ENCODE measurements at regions not wholly inside any gene's neighbourhood (a gene's known extent, or its start where the extent isn't known, plus 50 kb on each side); places are given as distances from the start of the nearest gene placed in this dataset.
"Not testable (repeated sequence)": the region's sequence is repeated elsewhere in the genome, so short reads cannot be mapped to it uniquely, and the experiment has no call there.

GRCh38 chr12:76292891-76293290 is 55.3 kb downstream of the BBS10 start:
- DNase-seq, result not testable (repeated sequence)

GRCh38 chr12:76292305-76292704 is 55.9 kb downstream of the BBS10 start:
- not testable (repeated sequence) for DNase-seq

GRCh38 chr12:76290963-76291859 is 57.0 kb downstream of the BBS10 start:
- DNase-seq, result no peak

GRCh38 chr12:76288218-76288617 is 60.0 kb downstream of the BBS10 start:
- DNase-seq, result no peak

GRCh38 chr12:76284816-76285750 is 63.1 kb downstream of the BBS10 start:
- no peak for DNase-seq

GRCh38 chr12:76282744-76283143 is 65.5 kb downstream of the BBS10 start:
- no peak for DNase-seq

- no peak for DNase-seq
Observed at GRCh38 chr12:76277480-76277879, 70.7 kb downstream of the BBS10 start.

- no peak for DNase-seq
Observed at GRCh38 chr12:76276499-76277151, 71.6 kb downstream of the BBS10 start.

GRCh38 chr12:76275511-76276093 is 72.6 kb downstream of the BBS10 start:
- DNase-seq, result no peak

GRCh38 chr12:76274420-76275083 is 73.7 kb downstream of the BBS10 start:
- DNase-seq, result no peak

- DNase-seq, result no peak
Observed at GRCh38 chr12:76272287-76272686, 75.9 kb downstream of the BBS10 start.

GRCh38 chr12:76270657-76271358 is 77.4 kb downstream of the BBS10 start:
- no peak for DNase-seq

- DNase-seq, result no peak
Observed at GRCh38 chr12:76268267-76268666, 79.9 kb downstream of the BBS10 start.

- DNase-seq, result no peak
Observed at GRCh38 chr12:76266797-76267196, 81.4 kb downstream of the BBS10 start.

GRCh38 chr12:76265424-76266180 is 82.6 kb downstream of the BBS10 start:
- DNase-seq, result no peak

- no peak for DNase-seq
Observed at GRCh38 chr12:76264611-76265012, 83.6 kb downstream of the BBS10 start.

- no peak for DNase-seq
Observed at GRCh38 chr12:76263696-76264095, 84.5 kb downstream of the BBS10 start.

- DNase-seq, result no peak
Observed at GRCh38 chr12:76260390-76260748, 87.8 kb downstream of the BBS10 start.

GRCh38 chr12:76259660-76260389 is 88.4 kb downstream of the BBS10 start:
- no peak for DNase-seq

GRCh38 chr12:76259106-76259505 is 89.1 kb downstream of the BBS10 start:
- DNase-seq, result no peak
